ENCODE measurements at regions not wholly inside any gene's neighbourhood (a gene's known extent, or its start where the extent isn't known, plus 50 kb on each side); places are given as distances from the start of the nearest gene placed in this dataset.

DNA sequence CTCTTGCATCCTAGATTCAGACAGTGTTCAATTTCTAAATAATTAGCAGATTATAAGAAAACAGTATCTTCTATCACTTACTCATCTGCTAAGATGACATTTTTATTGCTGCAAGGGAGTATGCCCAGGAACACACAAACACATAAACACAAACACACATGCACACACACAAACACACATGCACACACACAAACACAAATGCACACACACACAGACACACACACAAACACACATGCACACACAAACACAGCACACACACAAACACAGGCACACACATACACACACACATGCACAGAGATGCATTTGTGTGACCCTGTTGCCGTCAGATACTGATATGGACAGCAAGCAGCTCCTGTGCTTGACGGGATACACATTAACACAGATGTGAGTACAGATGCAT lies 612.9 kb downstream of the IRX1 start:
- DNase-seq: no peak
- no peaks in the 10 kb centered on the region for H3K4me1 Mint-ChIP-seq (ENCODE audit: low read depth)
- H3K36me3 Mint-ChIP-seq (ENCODE audit: insufficient read depth): no peaks in the 10 kb centered on the region
- H3K27me3 Mint-ChIP-seq (ENCODE audit: low read depth): no peaks in the 10 kb centered on the region
- no peak for ATAC-seq
- no peak overlapping the region for H3K4me3 Mint-ChIP-seq
- peaks cover 21% of the 10 kb centered on the region for H3K9me3 Mint-ChIP-seq

DNA sequence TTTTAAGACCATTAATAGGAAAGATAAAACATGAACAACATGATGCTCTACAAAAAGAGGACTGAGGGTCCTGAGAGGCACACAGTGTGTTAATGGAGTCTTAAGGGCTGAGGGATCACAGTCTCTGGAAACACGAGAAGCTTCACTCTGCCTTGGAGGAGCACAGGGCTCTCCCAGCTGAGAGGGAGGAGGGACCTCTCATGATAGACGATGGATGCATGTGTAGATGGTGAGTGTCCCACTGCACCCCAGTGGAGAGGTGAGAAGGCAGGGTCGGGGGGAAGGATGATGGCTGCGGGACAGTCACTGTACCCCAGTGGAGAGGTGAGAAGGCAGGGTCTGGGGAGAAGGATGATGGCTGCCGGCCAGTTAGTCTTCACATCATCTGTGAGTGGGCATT lies 613.4 kb downstream of the IRX1 start:
- Mint-ChIP-seq H3K27me3 (ENCODE audit: low read depth) (no peaks in the 10 kb centered on the region), H3K36me3 (ENCODE audit: insufficient read depth) (no peaks in the 10 kb centered on the region), H3K9me3 (peaks cover 21% of the 10 kb centered on the region), H3K4me3 (no peak overlapping the region), H3K4me1 (ENCODE audit: low read depth) (no peaks in the 10 kb centered on the region)
- DNase-seq: no peak
- no peak for ATAC-seq

DNA sequence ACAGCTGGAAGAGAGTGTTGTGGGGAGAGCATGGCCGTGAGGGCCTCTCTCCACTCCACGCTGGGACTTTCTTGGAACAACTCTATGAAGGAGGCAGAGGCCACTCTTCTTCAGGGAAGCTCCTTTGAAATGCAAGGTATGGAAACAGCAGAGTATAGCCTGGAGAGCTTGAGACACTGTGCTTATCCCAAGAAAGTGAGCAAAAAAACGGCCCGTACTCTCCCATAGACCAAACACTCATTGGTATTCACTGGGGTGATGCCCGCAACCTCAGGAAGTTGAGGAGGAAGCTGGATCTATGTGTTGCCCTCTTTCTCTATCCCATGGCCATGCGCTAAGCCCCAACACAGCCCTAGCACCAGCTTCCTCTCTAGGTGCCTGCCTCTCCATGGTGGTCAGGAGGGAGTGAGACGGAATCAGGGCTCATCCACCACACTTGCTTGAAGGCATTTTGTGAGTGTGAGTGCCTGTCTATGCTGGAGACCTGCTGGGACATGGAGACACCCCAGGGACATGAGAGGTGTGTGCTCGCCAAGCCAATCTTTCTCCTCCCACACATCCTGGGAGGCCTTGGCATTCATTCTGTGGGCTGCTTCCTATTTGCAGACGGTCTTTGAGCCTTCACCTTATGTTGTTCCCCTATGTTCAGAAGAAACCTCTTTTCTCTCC lies 616.6 kb downstream of the IRX1 start:
- Mint-ChIP-seq H3K36me3 (ENCODE audit: insufficient read depth) (no peaks in the 10 kb centered on the region), H3K4me1 (ENCODE audit: low read depth) (no peaks in the 10 kb centered on the region), H3K4me3 (no peak overlapping the region), H3K9me3 (peaks cover 21% of the 10 kb centered on the region), H3K27me3 (ENCODE audit: low read depth) (no peaks in the 10 kb centered on the region)
- DNase-seq: no peak
- ATAC-seq: no peak

DNA sequence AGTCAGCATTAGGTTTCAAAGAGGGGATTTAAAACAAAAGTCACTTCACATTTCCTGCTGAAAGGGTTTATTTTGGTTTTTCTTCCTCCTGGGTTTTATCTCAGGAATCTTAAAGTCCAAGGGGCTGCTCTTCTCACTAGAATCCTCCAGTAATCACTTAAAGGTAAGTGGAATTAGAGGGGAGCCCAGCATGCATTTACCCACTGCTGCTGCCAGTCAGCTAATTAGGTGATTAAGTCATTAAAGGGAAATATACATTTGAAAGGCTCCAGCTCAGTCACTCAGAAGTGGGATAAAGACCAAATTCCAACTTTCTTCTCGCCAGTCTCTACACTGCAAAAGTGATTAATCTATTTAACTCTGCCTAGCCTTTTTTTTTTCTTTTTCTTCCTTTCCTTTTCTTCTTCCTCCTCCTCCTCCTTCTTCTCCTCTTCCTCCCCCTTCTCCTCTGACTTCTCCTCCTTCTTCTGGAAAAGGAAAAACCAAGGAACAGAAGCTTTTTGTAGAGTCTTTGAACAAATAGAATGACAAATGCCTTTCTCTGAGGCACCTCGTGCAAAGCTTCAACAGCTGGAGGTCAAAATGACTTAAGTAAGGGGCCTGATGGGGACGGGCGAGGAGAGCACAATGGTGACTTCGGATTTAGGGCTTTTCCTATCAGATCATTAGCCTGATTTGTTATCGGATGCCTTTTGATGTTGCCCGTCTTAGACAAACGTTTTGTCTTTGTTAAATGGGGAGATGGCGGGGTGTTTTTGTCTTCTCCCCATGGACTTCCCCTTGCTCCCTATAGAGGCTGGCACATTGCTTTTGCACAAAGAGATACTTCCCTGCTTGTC lies 617.6 kb downstream of the IRX1 start:
- no peak for ATAC-seq
- Mint-ChIP-seq H3K36me3 (ENCODE audit: insufficient read depth) (no peaks in the 10 kb centered on the region), H3K27me3 (ENCODE audit: low read depth) (no peaks in the 10 kb centered on the region), H3K4me1 (ENCODE audit: low read depth) (no peaks in the 10 kb centered on the region), H3K9me3 (peaks cover 14% of the 10 kb centered on the region), H3K4me3 (no peak overlapping the region)
- no peak for DNase-seq

DNA sequence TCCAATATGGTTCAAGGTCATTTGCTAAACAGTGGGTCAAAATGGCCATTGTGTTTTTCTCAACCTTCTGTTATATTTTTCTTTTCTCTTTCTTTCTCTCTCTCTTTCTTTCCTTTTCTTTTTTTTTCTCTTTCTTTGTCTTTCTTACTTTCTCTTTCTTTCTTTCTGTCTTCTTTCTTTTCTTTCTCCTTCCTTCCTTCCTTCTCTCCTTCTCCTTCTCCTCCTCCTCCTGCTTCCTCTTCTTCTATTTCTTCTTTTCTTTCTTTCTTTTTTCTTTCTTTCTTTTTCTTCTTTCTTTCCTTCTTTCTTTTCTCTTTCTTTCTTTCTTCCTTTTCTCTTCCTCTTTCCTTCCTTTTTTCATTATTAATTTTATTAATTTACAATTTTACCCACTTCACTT lies 619.5 kb downstream of the IRX1 start:
- Mint-ChIP-seq H3K9me3 (no peaks in the 10 kb centered on the region), H3K36me3 (ENCODE audit: insufficient read depth) (no peaks in the 10 kb centered on the region), H3K27me3 (ENCODE audit: low read depth) (no peaks in the 10 kb centered on the region), H3K4me1 (ENCODE audit: low read depth) (no peaks in the 10 kb centered on the region), H3K4me3 (no peak overlapping the region)
- DNase-seq (no peak), ATAC-seq (no peak)

DNA sequence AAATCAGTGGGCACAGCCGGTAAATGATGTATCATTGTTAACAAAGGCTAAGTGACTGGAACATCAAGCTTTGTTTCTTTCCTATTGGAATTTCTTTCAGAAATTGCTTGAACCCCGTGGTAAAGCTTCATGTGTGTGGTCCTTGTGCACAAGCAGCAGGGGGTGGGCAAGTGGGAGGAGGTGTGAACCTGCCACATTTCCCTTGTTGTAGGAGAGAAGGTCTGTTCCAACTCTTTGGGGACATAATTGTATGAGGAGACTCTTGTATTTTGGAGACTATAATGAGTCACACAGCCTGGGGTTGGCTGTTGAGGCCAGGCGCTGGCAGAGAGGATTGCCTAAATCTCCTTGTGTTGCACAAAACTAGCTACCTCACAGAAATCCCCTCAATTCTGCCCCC lies 620.5 kb downstream of the IRX1 start:
- no peak for ATAC-seq

DNA sequence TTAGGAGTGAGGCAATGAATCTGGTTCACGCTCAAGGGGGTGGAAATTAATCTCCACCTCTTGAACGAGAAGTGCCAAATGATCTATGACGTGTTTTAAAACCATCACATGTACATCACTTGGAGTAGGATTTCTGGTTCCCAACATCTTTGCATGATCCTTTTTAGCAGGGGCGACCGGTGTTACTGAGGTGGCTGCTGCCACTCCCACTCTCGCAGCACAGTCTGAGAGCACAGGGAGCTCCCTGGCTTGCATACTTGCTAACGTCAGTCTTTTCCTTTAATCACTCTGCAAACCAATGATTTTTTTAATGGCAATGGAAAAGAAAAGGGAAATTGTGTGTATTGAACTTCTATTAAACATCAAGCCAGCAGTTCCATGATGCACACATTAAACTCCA lies 624.4 kb downstream of the IRX1 start:
- no peak for ATAC-seq
- peaks cover 10% of the 10 kb centered on the region for H3K9me3 Mint-ChIP-seq
- no peak for DNase-seq
- H3K4me3 Mint-ChIP-seq: no peak overlapping the region
- H3K4me1 Mint-ChIP-seq (ENCODE audit: low read depth): no peaks in the 10 kb centered on the region
- no peaks in the 10 kb centered on the region for H3K36me3 Mint-ChIP-seq (ENCODE audit: insufficient read depth)
- H3K27me3 Mint-ChIP-seq (ENCODE audit: low read depth): no peaks in the 10 kb centered on the region

More for the DNA sequence above, 620.5 kb downstream of the IRX1 start:
- Mint-ChIP-seq H3K4me3 (no peak overlapping the region), H3K9me3 (no peaks in the 10 kb centered on the region), H3K4me1 (ENCODE audit: low read depth) (no peaks in the 10 kb centered on the region), H3K36me3 (ENCODE audit: insufficient read depth) (no peaks in the 10 kb centered on the region), H3K27me3 (ENCODE audit: low read depth) (no peaks in the 10 kb centered on the region)
- DNase-seq: no peak

DNA sequence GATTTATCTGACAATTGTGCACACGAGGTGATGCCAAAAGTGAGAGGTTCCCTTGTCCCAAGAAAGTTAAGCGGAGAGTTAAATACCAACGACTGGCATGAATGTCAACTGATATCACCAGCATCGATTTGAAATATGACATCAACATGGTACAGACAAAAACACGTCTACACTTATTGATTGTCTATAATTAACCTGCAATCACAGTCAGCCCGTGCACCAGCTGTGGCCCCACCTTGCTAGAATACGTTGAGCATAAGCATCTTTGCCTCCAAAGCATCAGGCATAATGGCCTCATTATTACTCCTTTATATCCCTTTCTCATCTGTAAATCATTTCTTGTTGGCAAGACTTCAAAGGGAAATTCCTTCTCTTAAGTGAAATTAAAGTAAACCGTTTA lies 625.4 kb downstream of the IRX1 start:
- Mint-ChIP-seq H3K9me3 (peaks cover 10% of the 10 kb centered on the region), H3K27me3 (ENCODE audit: low read depth) (no peaks in the 10 kb centered on the region), H3K36me3 (ENCODE audit: insufficient read depth) (no peaks in the 10 kb centered on the region), H3K4me3 (no peak overlapping the region), H3K4me1 (ENCODE audit: low read depth) (no peaks in the 10 kb centered on the region)
- DNase-seq (no peak), ATAC-seq (no peak)

DNA sequence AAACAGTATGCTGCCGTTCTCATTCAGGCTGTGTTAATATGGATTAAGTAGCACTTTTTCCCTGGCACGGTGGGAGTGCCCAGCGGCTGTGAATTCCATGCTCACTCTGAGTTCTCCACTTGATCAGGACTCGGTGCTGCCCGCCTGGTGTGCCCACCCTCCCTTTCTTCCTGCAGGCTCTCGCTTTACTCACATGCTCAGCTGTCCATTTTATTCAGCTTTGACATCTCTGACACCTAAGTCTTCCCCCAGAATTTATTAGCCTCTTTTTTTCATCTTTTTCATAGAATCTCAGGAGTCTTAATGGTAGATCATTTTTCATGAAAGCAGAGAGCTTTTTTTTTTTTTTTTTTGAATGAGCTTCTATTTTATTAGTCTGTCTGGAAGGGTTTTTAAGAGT lies 626.5 kb downstream of the IRX1 start:
- DNase-seq (no peak), ATAC-seq (no peak)
- Mint-ChIP-seq H3K4me1 (ENCODE audit: low read depth) (no peaks in the 10 kb centered on the region), H3K4me3 (no peak overlapping the region), H3K36me3 (ENCODE audit: insufficient read depth) (no peaks in the 10 kb centered on the region), H3K9me3 (peaks cover 13% of the 10 kb centered on the region), H3K27me3 (ENCODE audit: low read depth) (no peaks in the 10 kb centered on the region)

DNA sequence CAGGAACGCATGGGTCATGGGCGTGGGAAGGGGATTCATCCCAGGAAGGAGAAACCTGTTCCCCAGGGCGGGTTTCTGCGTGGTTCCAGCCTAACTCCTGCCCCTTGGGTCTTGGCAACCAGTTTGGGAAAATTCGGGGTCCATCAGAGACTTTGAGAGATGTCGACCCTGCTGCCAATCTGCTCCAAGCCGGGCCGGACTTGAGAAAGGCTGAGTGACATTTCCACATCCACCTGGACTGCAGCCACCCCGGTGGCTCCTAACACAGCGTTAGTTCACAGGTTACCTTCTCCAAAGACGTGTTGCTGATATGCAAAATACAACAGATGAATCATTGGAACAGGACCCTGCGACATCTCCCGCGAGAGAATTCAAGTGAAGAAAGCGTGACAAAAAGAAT lies 627.2 kb downstream of the IRX1 start:
- H3K27me3 Mint-ChIP-seq (ENCODE audit: low read depth): no peaks in the 10 kb centered on the region
- no peak for DNase-seq
- H3K4me1 Mint-ChIP-seq (ENCODE audit: low read depth): no peaks in the 10 kb centered on the region
- no peak for ATAC-seq
- H3K9me3 Mint-ChIP-seq: peaks cover 13% of the 10 kb centered on the region
- no peak overlapping the region for H3K4me3 Mint-ChIP-seq
- H3K36me3 Mint-ChIP-seq (ENCODE audit: insufficient read depth): no peaks in the 10 kb centered on the region

DNA sequence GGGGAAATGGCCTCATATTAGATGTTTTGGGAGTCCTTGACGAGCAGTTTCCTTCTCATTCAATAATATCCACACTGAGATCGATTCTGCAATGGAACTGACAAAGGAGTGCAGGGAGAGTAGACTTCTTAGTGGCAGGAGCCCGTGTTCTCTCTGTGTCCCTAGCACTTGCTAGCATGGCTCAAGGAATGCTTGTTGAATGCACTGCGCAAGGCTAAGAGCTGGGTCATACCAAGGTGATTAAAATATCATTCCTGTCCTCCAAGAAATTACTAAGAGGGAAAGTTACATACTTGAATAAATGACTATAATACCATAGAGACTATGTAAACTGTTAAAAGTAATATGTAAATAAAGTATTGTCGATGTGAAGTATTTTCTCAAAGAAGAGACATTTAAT lies 630.1 kb downstream of the IRX1 start:
- no peaks in the 10 kb centered on the region for H3K36me3 Mint-ChIP-seq (ENCODE audit: insufficient read depth)
- H3K27me3 Mint-ChIP-seq (ENCODE audit: low read depth): no peaks in the 10 kb centered on the region
- ATAC-seq: no peak
- H3K9me3 Mint-ChIP-seq: peaks cover 16% of the 10 kb centered on the region
- no peak overlapping the region for H3K4me3 Mint-ChIP-seq
- H3K4me1 Mint-ChIP-seq (ENCODE audit: low read depth): no peaks in the 10 kb centered on the region
- no peak for DNase-seq

DNA sequence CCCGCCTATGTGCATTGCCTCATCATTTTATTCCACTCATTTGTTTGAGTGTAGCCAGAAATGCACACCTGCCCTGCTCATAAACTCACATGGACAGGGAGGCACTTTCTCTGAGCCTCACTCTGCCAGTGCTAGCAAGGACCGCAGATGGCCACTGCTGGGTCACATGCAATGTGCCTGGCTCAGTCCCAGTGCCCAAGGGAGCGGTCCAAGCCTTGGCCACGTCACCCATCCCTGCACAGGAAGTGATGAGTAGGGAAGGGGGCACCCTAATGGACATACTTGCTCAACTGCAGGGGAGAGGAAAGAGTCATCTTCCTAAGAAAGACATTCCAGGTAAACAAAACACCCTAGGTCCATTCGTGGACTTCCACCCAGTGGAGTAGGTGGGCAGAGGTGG lies 630.9 kb downstream of the IRX1 start:
- Mint-ChIP-seq H3K36me3 (ENCODE audit: insufficient read depth) (no peaks in the 10 kb centered on the region), H3K27me3 (ENCODE audit: low read depth) (no peaks in the 10 kb centered on the region), H3K4me1 (ENCODE audit: low read depth) (no peaks in the 10 kb centered on the region), H3K9me3 (peaks cover 16% of the 10 kb centered on the region), H3K4me3 (no peak overlapping the region)
- DNase-seq (no peak), ATAC-seq (no peak)

DNA sequence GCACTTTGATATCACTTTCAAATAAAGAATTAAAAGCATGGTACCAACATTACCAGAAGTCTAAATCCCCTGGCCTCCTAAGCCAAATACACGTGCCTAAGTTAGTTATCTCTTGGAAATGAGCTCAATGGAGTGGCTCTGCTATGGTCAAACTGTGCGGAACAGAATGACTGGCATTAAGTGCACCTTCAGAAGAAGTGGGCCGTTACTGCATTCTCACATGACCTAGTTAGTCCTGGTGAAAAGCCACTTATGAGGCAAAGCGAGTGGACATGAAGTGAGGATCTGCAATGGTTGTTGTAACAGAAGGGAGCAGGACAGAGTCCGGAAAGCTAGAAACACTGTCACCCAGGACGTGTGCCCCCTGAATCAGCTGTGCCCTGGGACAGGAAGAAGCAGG lies 633.1 kb downstream of the IRX1 start:
- Mint-ChIP-seq H3K4me1 (ENCODE audit: low read depth) (no peaks in the 10 kb centered on the region), H3K27me3 (ENCODE audit: low read depth) (no peaks in the 10 kb centered on the region), H3K4me3 (no peak overlapping the region)

DNA sequence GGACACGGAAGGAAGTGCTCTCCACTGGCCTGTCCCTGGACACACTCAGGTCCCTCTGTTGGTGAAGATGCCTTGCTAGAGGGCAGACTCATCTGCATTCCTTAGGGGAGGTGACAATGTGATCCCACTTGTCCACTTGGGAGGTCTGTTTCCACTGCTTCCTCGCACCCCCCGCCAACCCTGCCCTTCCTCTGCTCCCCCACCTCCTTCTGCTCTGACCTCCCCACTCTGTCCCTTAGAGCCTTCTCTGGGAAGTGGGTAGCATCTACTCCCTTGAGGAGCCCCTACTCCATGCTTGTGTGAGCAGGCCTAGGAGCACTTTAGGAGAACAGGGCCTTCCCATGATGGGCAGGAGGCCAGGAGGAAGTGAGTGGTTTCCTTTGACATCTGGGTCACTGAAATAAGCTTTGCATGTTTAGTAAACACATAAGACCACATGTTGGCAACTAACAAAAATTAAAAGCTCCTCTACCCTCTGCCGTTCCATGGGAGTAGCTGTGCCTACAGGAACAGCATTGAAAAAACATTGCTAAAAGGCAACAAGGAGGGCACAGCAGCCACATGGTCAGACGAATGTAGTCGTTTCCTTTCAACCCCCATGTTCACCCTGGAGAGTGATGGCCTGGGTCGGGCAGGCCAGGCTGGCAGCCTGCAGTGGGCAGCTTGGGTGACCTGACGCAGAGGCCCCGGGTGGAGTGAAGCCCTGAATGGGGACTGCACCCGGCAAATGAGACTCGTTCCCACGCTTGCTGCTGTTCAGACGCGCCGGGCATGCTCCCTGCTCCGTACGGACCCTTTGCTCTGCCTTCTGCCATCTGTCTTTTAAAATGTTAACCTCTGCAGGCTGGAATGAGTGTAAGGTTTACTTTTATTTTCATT lies 634.0 kb downstream of the IRX1 start:
- H3K36me3 Mint-ChIP-seq (ENCODE audit: insufficient read depth): no peaks in the 10 kb centered on the region
- no peak for ATAC-seq
- no peak overlapping the region for H3K4me3 Mint-ChIP-seq
- H3K27me3 Mint-ChIP-seq (ENCODE audit: low read depth): no peaks in the 10 kb centered on the region
- no peak for DNase-seq
- peaks cover 19% of the 10 kb centered on the region for H3K9me3 Mint-ChIP-seq
- no peaks in the 10 kb centered on the region for H3K4me1 Mint-ChIP-seq (ENCODE audit: low read depth)

More for the DNA sequence above, 633.1 kb downstream of the IRX1 start:
- ATAC-seq: no peak
- Mint-ChIP-seq H3K9me3 (peaks cover 12% of the 10 kb centered on the region), H3K36me3 (ENCODE audit: insufficient read depth) (no peaks in the 10 kb centered on the region)
- no peak for DNase-seq
